CD4-positive, CD25-positive, alpha-beta regulatory T cell (primary cell): ENCODE measurements at regions not wholly inside any gene's neighbourhood (a gene's known extent, or its start where the extent isn't known, plus 50 kb on each side); places are given as distances from the start of the nearest gene placed in this dataset.

Source experiments
- ATAC-seq, 2 donors: fragments of 150-1000 bp; cut with Tn5 transposase; one replicate each; pipeline ENCODE4 v1.10.0; 2021; ENCODE audit warnings: low read depth in 2 of 2, moderate number of reproducible peaks in 2 of 2, moderate library complexity in 1 of 2
- DNase-seq, 3 donors: peaks; one replicate each; pipeline versions ENCODE4 v3.0.0 to v3.0.0-alpha.2; 2012 to 2022; ENCODE audit warnings: mixed read lengths in 1 of 3
- H3K27ac ChIP-seq: one replicate; pipeline ENCODE4 v1.7.0; 2013; ENCODE audit warnings: mild to moderate bottlenecking, low read length; ENCODE audit not compliant: insufficient read depth, poor library complexity, severe bottlenecking
- H3K27me3 ChIP-seq: one replicate; pipeline ENCODE4 v1.7.0; 2013; ENCODE audit warnings: low read length; ENCODE audit not compliant: control insufficient read depth, insufficient read depth
- H3K36me3 ChIP-seq: one replicate; pipeline ENCODE4 v1.7.0; 2013; ENCODE audit warnings: mild to moderate bottlenecking, low read length, moderate library complexity; ENCODE audit not compliant: control insufficient read depth, insufficient read depth
- H3K4me1 ChIP-seq: 2 replicates; pipeline ENCODE4 v1.7.0; 2013; ENCODE audit warnings: mild to moderate bottlenecking, low read length; ENCODE audit not compliant: insufficient read depth, control insufficient read depth, poor library complexity, severe bottlenecking
- H3K4me3 ChIP-seq: one replicate; pipeline ENCODE4 v1.7.0; 2013; ENCODE audit warnings: low read depth, mild to moderate bottlenecking, low read length, moderate library complexity
- H3K9me3 ChIP-seq, 2 experiments: 1 replicate in 1 of 2; 2 replicates in 1 of 2; pipeline ENCODE4 v1.7.0; 2013; ENCODE audit warnings: low read length in 2 of 2, mild to moderate bottlenecking in 1 of 2, moderate library complexity in 1 of 2; ENCODE audit not compliant: control insufficient read depth in 2 of 2
- H3K27ac Mint-ChIP-seq, 3 donors: one replicate each; pipeline ENCODE4 v1.8.0; 2020 to 2022; ENCODE audit warnings: mild to moderate bottlenecking in 3 of 3, mixed read lengths in 3 of 3, moderate library complexity in 2 of 3
- H3K27me3 Mint-ChIP-seq: one replicate; pipeline ENCODE4 v1.8.0; 2022; ENCODE audit warnings: mild to moderate bottlenecking, mixed read lengths
- H3K36me3 Mint-ChIP-seq: one replicate; pipeline ENCODE4 v1.8.0; 2020; ENCODE audit warnings: mixed read lengths
- H3K4me1 Mint-ChIP-seq, 4 donors: one replicate each; pipeline ENCODE4 v1.8.0; 2020 to 2022; ENCODE audit warnings: mixed read lengths in 4 of 4, mild to moderate bottlenecking in 1 of 4
- H3K4me3 Mint-ChIP-seq, 4 donors: one replicate each; pipeline ENCODE4 v1.8.0; 2020 to 2022; ENCODE audit warnings: mild to moderate bottlenecking in 4 of 4, mixed read lengths in 4 of 4, moderate library complexity in 3 of 4
- H3K9me3 Mint-ChIP-seq, 7 donors: one replicate each; pipeline ENCODE4 v1.8.0; 2020 to 2022; ENCODE audit warnings: mixed read lengths in 7 of 7, mild to moderate bottlenecking in 3 of 7, moderate library complexity in 2 of 7

DNA sequence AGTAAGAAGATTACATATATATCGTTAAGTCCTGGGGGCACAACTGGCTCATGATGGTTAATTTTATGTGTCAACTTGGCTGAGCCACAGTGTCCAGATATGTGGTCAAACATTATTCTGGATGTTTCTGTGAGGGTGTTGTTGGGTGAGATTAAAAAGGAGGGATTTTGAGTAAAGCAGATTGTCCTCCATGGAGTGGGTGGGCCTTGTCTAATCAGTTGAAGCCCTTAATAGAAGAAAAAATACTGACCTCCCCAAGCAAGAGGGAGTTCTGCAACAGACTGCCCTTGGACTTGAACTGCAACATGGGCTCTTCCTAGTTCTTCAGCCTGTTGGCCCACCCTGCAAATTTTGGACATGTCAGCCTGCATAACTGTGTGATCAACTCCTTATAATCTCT is 311.6 kb downstream of the RPS6KC1 start:
- no peak overlapping the region for H3K27ac Mint-ChIP-seq
- H3K9me3 Mint-ChIP-seq, result peaks cover 0 to 4% (median 0%) of the 10 kb centered on the region in 7 donors
- no peaks in the 10 kb centered on the region for H3K36me3 Mint-ChIP-seq
- Histone ChIP-seq H3K36me3 (no peaks in the 10 kb centered on the region), H3K4me1 (no peaks in the 10 kb centered on the region), H3K4me3 (no peak overlapping the region), H3K27ac (no peak overlapping the region), H3K27me3 (no peaks in the 10 kb centered on the region), H3K9me3 (no peaks in the 10 kb centered on the region)
- DNase-seq (no peak), ATAC-seq (no peak)
- H3K4me3 Mint-ChIP-seq, result no peak overlapping the region
- peaks cover 8% of the 10 kb centered on the region for H3K27me3 Mint-ChIP-seq
- H3K4me1 Mint-ChIP-seq, result no peaks in the 10 kb centered on the region

DNA sequence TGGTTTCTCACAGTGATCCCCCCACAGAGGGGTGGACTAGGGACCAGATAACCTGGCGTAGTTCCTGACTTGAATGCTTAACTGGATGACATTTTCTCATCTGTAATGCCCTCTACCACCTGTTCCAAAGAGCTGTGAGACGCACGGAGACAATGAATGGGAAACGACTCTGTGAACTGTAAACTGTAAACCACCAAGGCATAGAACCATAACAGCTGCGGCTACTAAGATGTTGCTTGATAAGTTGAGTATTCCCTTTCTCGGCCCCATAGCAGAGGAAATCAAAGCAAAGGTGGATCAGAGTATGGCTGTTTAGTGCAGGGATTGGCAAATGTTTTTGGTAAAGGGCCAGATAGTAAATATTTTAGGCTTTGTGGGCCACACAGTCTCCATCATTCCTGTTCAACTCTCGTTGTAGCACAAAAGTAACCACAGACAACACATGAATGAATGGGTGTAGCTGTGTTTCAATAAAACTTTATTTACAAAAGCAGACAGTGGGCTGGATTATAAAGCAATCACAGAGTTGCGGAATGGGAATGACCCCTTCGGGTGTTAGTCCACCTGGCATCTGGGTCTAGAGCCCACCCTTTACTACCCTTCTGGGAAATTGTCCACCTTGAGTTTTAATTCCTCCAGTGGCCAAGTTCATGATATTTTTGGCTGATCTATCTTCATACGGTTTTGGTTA is 315.2 kb downstream of the RPS6KC1 start:
- Mint-ChIP-seq H3K27me3 (peaks cover 8% of the 10 kb centered on the region), H3K36me3 (no peaks in the 10 kb centered on the region), H3K4me1 (no peaks in the 10 kb centered on the region), H3K4me3 (no peak overlapping the region), H3K9me3 (peaks cover 0 to 3% (median 0%) of the 10 kb centered on the region in 7 donors), H3K27ac (no peak overlapping the region)
- Histone ChIP-seq H3K27ac (no peak overlapping the region), H3K27me3 (no peaks in the 10 kb centered on the region), H3K4me1 (no peaks in the 10 kb centered on the region), H3K9me3 (no peaks in the 10 kb centered on the region), H3K4me3 (no peak overlapping the region), H3K36me3 (no peaks in the 10 kb centered on the region)
- no peak for DNase-seq
- no peak for ATAC-seq

DNA sequence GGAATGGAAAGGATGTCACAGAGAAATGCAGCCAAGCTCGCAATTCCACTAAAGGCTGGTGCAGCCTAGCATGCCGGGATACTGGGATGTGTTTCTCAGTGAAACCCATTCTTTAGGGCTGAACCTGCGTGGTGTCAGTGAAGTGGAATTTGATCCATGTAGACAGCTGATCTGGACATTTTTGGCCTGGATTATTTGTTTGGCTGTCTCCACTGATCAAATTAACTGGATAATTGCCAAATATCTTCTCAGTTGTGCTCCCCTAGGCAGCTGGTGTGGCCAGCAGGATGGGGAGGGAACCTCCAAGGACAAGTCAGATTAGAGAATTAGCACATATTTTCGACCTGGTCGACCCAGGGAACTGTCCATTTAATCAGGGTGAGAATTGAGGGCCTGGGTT is 318.4 kb downstream of the RPS6KC1 start:
- Histone ChIP-seq H3K27me3 (no peaks in the 10 kb centered on the region), H3K4me1 (no peaks in the 10 kb centered on the region), H3K27ac (no peak overlapping the region), H3K36me3 (no peaks in the 10 kb centered on the region), H3K9me3 (no peaks in the 10 kb centered on the region), H3K4me3 (no peak overlapping the region)
- H3K4me1 Mint-ChIP-seq, result no peaks in the 10 kb centered on the region
- no peak overlapping the region for H3K27ac Mint-ChIP-seq
- no peak for ATAC-seq
- H3K36me3 Mint-ChIP-seq, result no peaks in the 10 kb centered on the region
- peaks cover 0 to 1% (median 0%) of the 10 kb centered on the region in 7 donors for H3K9me3 Mint-ChIP-seq
- no peak overlapping the region for H3K4me3 Mint-ChIP-seq
- H3K27me3 Mint-ChIP-seq, result peaks cover 8% of the 10 kb centered on the region
- DNase-seq, result no peak

DNA sequence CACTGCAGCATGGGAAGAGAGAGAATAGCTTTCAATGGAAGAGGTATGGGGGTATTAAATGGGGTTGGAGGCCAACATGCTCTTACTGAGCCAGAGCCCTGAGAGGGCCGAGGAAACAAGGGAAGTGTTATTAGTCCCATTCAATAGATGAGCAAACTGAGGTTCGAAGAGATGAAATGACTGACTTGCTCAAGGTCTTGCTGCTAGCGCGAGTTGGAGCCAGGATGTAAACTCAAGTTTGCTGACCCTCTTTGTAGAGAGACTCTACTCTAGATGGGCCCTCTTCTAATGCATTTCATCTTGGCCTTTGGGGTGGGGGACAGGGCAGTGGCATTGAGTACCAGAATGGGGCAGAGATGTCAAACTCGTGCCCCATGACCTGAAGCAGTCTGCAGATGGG is 319.5 kb downstream of the RPS6KC1 start:
- Mint-ChIP-seq H3K4me3 (no peak overlapping the region), H3K27me3 (peaks cover 9% of the 10 kb centered on the region), H3K27ac (no peak overlapping the region), H3K36me3 (no peaks in the 10 kb centered on the region), H3K9me3 (peaks cover 0 to 1% (median 0%) of the 10 kb centered on the region in 7 donors), H3K4me1 (no peaks in the 10 kb centered on the region)
- no peaks in the 10 kb centered on the region for H3K4me1 ChIP-seq
- no peak overlapping the region for H3K4me3 ChIP-seq
- DNase-seq (no peak), ATAC-seq (no peak)
- no peaks in the 10 kb centered on the region for H3K9me3 ChIP-seq
- H3K27me3 ChIP-seq, result no peaks in the 10 kb centered on the region
- H3K27ac ChIP-seq, result no peak overlapping the region
- no peaks in the 10 kb centered on the region for H3K36me3 ChIP-seq

DNA sequence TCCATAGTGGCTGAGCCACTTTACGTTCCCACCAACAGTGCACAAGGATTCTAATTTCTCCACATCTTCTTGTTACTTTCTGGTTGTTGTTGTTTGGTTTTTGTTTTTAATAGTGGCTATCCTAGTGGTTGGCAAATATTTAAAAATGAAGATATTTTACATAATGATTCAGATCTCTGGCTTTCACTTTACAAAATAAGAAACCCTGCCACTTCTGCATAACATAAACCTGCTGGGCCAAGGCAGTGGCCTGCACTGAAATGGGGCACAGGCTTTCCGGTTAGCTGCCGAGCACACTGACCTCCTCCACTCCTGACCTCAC is 320.4 kb downstream of the RPS6KC1 start:
- Mint-ChIP-seq H3K27ac (no peak overlapping the region), H3K4me1 (no peaks in the 10 kb centered on the region), H3K4me3 (no peak overlapping the region), H3K27me3 (peaks cover 9% of the 10 kb centered on the region), H3K36me3 (no peaks in the 10 kb centered on the region), H3K9me3 (peaks cover 0 to 1% (median 0%) of the 10 kb centered on the region in 7 donors)
- no peaks in the 10 kb centered on the region for H3K9me3 ChIP-seq
- H3K27me3 ChIP-seq, result no peaks in the 10 kb centered on the region
- DNase-seq (no peak), ATAC-seq (no peak)
- H3K27ac ChIP-seq, result no peak overlapping the region
- no peaks in the 10 kb centered on the region for H3K4me1 ChIP-seq
- no peaks in the 10 kb centered on the region for H3K36me3 ChIP-seq
- no peak overlapping the region for H3K4me3 ChIP-seq

DNA sequence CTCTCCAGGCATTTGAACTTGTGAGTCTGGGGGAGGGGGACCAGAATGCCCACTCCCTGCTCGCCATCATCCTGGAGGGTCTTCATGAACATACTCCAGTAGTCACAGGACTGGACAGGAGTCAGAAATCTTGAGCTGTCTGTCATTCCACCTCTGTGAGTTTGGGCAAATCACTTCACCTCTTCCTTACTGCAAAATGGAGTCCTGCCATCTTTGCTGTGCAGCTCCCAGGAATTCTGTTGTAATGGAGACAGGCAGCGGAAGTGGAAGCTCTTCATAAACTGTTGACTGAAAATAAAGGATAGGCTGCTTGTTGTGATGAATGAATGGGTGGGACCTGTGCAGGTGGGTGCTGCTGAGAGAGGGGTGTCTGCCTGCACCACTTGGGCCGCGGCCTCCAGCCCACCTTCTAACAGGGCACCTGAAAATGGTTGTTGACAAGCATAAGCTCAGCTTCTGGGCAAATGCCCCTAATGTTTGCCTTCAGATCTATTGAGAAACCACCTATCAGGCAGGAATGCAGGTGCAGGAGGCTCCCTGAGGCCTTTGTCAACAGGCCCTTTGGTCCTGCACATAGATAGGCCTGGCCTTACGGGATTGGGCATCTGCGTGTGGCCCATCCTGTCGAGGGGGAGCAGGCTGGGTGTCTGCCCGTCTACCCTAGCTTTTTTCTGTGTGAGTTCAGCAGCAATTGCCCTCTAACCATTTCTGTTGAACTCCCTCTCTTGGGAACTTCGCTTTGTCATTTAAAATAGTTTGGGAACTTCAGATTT is 321.0 kb downstream of the RPS6KC1 start:
- Histone ChIP-seq H3K27ac (no peak overlapping the region), H3K4me3 (no peak overlapping the region), H3K36me3 (no peaks in the 10 kb centered on the region), H3K4me1 (no peaks in the 10 kb centered on the region), H3K27me3 (peaks cover 2% of the 10 kb centered on the region), H3K9me3 (no peaks in the 10 kb centered on the region)
- ATAC-seq (no peak), DNase-seq (no peak)
- Mint-ChIP-seq H3K9me3 (peaks cover 0 to 1% (median 0%) of the 10 kb centered on the region in 7 donors), H3K27me3 (peaks cover 6% of the 10 kb centered on the region), H3K4me3 (no peak overlapping the region), H3K4me1 (no peaks in the 10 kb centered on the region), H3K27ac (no peak overlapping the region), H3K36me3 (no peaks in the 10 kb centered on the region)

DNA sequence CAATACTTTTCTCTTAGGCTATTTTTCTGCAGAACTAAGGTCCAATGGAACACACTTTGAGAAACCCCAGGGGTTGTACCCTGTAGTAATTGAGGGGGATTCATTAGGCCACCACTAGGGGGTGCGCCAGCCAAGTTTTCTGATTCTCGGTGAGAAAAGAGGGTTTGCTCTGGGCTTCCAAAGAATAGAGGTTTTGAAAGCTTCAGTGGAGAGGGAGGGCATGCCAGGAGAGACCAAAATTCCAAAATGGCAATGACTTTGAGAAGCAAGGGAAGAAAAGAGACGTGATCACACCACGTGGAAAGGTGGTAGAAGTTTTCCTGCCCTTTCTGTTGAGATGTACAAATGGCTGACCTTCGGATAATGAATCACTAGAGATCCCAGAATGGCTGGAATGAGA is 323.3 kb downstream of the RPS6KC1 start:
- H3K4me3 Mint-ChIP-seq, result peak overlapping the region in 1 of 4 donors; percentile 12
- no peak for ATAC-seq

DNA sequence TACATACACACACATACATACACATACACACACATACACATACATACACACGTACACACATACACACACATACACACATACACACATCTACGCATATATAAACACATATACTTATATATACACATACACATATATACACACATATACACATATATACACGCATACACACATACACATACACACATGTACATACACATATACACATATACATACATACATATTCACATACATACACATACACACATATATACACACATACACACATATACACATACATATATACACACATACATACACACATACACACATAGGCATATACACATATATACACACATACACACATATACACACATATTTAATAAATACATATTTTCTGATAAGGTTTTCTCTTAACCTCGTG is 324.0 kb downstream of the RPS6KC1 start:
- no peak for ATAC-seq
- DNase-seq, result no peak
- no peak overlapping the region for H3K4me3 ChIP-seq
- Mint-ChIP-seq H3K36me3 (no peaks in the 10 kb centered on the region), H3K27ac (no peak overlapping the region), H3K27me3 (peaks cover 6% of the 10 kb centered on the region), H3K9me3 (peaks cover 0 to 2% (median 0%) of the 10 kb centered on the region in 7 donors), H3K4me3 (no peak overlapping the region), H3K4me1 (no peaks in the 10 kb centered on the region)
- H3K36me3 ChIP-seq, result no peaks in the 10 kb centered on the region
- no peaks in the 10 kb centered on the region for H3K9me3 ChIP-seq
- no peak overlapping the region for H3K27ac ChIP-seq
- H3K27me3 ChIP-seq, result peaks cover 2% of the 10 kb centered on the region
- H3K4me1 ChIP-seq, result no peaks in the 10 kb centered on the region

More for the DNA sequence above, 323.3 kb downstream of the RPS6KC1 start:
- Histone ChIP-seq H3K27ac (no peak overlapping the region), H3K4me3 (no peak overlapping the region), H3K27me3 (peaks cover 2% of the 10 kb centered on the region), H3K9me3 (no peaks in the 10 kb centered on the region), H3K36me3 (no peaks in the 10 kb centered on the region), H3K4me1 (no peaks in the 10 kb centered on the region)
- H3K4me1 Mint-ChIP-seq, result no peaks in the 10 kb centered on the region
- peaks cover 6% of the 10 kb centered on the region for H3K27me3 Mint-ChIP-seq
- peak in 2 of 3 donors; percentile 11 to 43 for DNase-seq
- H3K36me3 Mint-ChIP-seq, result no peaks in the 10 kb centered on the region
- H3K9me3 Mint-ChIP-seq, result no peaks in the 10 kb centered on the region
- no peak overlapping the region for H3K27ac Mint-ChIP-seq
